ENCODE measurements at regions not wholly inside any gene's neighbourhood (a gene's known extent, or its start where the extent isn't known, plus 50 kb on each side); places are given as distances from the start of the nearest gene placed in this dataset.

DNA sequence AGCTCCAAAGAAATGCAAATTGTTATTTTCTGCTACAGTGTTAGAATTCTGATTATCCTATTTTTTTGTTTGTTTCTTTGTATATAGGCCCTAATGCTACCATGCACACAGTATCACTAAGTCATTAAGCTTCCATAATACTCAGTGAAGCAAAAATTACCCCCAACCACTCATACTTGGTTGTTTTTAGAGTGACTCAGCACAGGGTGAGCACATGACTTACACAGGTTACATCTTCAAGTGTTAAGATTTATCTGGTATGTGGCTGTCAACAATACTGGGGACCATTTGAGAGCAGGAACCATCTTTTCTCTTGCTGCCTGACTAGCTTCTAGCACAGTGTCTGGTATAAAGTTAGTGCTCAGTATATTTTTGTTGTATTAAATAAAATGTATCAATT lies 255.8 kb upstream of the SLC24A2 start:
- no peak for DNase-seq (ENCODE audit: low read depth in 2 of 3, low spot score in 1 of 3)

DNA sequence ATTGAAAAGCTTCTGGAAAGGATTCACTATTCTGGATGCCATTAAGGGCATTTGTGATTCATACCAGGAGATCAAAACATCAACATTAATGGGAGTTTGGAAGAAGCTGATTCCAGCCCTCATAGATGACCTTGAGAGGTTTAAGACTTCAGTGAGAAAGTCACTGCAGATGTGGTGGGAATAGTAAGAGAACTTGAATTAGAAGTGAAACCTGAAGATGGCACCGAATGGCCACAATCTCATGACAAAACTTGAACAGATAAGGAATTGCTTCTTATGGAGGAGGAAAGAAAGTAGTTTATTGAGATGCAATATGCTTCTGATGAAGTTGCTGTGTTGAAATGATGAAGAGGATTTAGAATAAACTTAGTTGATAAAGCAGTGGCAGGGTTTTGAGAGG lies 254.6 kb upstream of the SLC24A2 start:
- no peak for DNase-seq (ENCODE audit: low read depth in 2 of 3, low spot score in 1 of 3)

DNA sequence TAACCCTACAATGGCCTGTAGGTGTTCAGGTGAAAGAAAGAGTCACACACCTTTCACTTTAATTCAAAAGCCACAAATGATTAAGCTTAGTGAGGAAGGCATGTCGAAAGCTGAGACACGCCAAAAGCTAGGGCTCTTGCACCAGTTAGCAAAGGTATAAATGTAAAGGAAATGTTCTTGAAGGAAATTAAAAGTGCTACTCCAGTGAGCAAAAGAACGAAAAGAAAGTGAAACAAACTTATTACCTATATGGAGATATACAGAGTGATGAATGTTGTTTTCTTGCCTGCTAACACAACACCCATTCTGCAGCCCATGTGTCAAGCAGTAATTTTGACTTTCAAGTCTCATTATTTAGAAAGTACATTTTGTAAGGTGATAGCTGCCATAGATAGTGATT lies 254.2 kb upstream of the SLC24A2 start:
- no peak for DNase-seq (ENCODE audit: low read depth in 2 of 3, low spot score in 1 of 3)

DNA sequence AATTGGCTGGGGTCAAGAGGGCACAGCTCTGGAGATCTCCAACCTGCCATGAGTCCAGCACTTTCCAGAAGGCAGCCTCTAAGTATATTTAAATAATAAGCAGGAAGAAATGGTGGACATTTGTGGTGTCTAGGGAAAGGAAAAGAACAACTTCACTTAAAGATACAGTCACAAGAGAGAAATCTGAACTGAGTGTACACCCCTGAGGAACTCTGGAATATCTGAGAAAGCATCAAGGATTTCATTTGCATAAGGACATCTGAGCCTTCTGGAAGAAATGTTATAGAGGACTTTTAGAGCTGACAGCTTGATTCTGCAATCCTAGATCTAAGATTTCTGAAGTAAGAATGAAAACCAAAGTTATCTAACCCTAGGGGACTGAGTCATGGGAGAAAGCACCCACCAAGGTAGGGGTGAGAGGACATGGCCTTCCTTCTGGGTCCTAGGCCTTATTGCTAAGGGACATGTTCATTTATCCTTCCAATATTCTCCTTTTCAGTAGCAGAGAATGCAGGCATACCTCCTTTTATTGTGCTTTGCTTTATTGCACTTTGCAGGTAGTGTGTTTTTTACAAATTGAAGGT lies 253.4 kb upstream of the SLC24A2 start:
- DNase-seq (ENCODE audit: low read depth in 2 of 3, low spot score in 1 of 3), result no peak

DNA sequence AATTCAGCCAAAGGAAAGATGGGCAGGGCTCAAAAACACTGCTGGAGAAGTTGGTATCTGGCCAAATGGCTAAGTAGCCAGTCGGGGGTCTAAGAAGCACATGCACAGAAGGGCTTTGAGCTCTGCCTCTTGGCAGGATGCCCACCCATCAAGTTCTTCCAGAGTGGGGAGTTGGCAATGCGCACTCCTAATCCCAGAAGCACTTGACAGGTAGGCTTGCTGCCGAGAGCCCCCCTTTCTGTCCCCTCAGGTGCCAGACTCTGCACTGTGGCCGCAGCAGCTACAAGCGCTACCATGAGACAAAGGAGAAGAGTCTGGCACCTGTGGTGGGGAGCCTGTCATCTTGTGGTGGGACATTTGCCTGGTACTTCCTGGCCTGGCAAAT lies 252.9 kb upstream of the SLC24A2 start:
- no peak for DNase-seq (ENCODE audit: low read depth in 2 of 3, low spot score in 1 of 3)

DNA sequence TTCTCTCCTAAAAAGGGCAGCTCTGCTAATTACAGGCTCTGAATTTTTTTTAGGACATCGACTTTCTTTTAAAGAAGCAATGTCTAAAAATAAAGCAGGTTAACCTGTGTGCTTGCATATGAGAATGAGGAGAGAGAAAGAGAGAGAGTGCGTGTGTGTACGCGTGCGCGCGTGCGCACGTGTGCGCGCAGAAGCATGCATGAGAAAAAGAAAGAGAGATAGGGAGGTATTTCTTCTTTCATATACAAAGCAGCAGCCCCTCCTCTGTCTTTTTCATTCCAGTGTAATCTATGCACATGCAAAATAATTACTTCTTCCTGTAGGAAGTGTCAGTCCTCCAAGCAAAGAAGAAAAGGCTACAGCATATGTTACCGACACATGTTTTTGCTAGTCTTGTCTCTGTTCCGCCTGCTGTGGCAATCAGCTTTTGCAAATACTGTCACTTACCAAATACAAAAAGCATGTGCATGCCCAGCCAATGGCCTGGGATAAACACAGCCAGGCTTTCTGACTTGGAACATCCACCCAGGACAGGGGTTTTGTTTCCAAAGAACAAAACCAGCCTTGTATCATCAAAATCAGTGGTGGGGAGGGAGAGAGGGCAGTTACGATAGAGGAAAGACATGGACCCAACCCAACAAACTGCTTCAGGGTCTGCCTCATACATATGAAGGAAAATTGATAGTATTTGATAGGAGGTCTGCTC lies 252.3 kb upstream of the SLC24A2 start:
- DNase-seq (ENCODE audit: low read depth in 2 of 3, low spot score in 1 of 3), result no peak

DNA sequence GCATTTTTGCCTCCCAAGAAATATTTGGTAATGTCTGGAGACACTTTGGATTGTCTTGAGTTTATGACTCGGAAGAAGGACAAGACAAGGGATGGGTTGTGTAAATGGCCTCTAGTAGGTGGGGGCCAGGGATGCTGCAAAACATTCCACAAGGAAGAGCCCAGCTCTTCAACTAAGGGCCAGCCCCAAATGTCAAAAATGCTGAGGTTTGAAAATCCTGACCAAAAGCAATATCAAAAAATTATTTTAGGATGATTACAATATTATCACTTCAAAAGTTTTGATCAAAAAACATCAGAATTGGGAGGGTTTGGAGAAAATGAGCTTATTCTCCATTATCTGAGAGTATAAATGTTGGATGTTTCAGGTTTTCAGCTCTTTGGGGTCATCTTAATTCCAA lies 248.9 kb upstream of the SLC24A2 start:
- DNase-seq (ENCODE audit: low read depth in 2 of 3, low spot score in 1 of 3), result no peak

DNA sequence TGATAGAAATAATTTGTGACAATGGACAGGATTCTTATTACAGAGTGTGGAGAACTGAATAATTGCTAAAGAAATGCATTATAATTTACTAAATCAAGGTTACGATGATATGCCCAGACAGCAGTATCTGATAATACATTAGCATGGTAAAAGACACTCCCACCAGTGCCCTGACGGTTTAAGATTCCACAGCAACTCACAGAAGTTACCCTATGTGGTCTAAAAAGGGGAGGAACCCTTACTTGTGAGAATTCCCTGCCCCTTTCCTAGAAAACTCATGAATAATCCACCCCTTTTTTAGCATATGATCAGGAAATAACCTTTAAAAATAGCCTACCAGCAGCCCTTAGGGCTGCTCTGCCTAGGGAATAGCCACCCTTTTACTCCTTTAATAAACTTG lies 244.7 kb upstream of the SLC24A2 start:
- DNase-seq (ENCODE audit: low read depth in 2 of 3, low spot score in 1 of 3), result no peak

DNA sequence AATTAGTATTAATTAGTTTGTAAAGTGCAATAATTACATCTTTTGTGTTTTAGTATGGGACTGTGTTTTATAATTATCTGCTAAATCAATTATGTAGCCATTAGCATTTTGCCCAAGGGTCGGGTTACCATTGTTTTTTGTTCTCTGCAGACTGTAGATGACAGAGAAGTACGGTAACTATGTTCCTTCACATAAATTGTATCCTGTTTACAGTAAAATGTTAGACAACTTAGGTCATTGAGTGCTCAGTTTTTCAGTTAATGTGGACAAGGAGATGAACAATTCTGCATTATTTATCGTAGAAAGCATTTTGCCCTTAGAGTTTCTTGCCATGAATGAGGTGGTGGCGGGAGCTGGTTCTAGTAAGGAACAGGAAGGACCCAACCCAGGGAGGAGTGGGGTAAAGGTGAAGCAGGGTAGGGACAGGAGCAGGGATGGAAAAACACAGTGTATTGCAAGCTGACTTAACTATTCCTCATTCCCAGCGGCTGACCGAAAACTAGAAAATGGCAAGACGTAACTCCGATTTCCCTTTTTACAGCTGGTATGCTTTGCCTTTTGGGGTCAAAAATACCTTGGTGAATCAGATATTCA lies 243.7 kb upstream of the SLC24A2 start:
- DNase-seq (ENCODE audit: low read depth in 2 of 3, low spot score in 1 of 3), result no peak

DNA sequence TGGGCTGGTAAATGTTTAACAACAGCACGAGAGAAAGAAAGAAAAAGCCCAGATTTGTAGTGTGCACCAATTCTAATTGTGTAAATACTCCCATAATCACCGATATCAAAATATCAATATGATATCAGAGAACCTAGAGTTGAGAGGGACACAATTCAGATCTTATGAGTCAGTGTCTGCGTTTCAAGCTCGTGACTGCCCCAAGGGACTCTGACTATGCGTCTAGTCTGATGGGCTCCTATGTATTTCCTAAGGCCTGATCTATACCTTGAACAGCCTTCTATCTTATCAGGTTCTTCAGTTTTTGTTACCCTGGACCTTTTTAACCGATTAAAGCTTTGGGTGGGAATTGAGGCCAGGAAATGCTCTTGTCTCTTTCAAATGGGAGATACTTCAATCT lies 243.0 kb upstream of the SLC24A2 start:
- DNase-seq (ENCODE audit: low read depth in 2 of 3, low spot score in 1 of 3), result no peak

DNA sequence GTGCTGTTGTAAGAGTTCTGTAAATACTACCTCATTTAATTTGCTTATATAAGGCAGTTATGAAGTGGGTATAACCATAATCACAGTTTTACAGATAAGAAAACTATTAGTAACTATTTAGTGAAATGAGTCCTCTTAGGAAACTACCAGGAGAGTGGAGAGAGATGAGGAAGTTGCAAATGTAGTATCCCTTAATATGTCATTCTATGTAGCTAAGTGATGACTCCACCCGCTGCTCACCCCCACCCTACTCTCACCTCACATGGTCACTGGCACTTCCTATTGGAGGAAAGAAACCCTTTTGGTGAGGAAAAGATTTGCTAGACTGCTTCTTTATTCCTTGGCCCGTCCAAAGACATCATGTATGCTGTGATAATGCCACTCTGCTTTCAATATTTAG lies 241.8 kb upstream of the SLC24A2 start:
- DNase-seq (ENCODE audit: low read depth in 2 of 3, low spot score in 1 of 3), result no peak

DNA sequence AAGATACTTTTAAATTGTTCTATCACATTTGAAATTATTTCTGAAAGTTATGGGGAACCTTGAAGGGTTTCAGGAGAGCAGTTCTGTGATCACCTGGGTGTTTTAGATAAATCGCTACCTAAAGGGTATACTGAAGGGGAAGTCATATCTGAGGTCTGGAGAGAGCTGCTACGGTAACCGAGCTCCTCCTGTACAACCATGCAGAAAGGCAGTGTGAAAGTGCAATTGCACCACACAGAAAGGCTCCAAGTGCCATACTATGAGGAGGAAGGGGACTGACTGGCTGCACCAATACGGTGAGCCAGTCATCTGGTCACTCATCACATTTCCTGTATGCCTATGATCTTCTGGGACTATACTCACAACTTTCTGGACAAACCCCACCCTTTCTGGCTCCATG lies 241.4 kb upstream of the SLC24A2 start:
- no peak for DNase-seq (ENCODE audit: low read depth in 2 of 3, low spot score in 1 of 3)

DNA sequence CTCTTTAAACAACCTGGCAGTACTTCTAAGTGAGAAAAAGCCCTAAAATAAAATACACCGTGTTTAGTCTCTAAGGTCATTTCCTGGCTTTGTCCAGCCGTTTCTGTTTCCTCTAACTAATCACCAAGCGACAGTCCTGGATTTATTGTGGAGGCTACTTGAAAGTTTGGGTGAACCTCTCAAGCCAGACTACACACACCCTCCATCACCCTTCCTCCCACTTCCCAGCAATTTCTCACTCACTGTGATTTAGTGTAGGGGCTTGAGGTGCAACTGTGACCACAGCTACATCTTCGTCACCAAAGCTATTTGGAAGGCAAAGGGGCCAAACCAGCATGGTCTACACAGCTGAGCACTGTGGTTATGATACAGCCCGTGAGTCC lies 240.0 kb upstream of the SLC24A2 start:
- DNase-seq (ENCODE audit: low read depth in 2 of 3, low spot score in 1 of 3), result no peak

DNA sequence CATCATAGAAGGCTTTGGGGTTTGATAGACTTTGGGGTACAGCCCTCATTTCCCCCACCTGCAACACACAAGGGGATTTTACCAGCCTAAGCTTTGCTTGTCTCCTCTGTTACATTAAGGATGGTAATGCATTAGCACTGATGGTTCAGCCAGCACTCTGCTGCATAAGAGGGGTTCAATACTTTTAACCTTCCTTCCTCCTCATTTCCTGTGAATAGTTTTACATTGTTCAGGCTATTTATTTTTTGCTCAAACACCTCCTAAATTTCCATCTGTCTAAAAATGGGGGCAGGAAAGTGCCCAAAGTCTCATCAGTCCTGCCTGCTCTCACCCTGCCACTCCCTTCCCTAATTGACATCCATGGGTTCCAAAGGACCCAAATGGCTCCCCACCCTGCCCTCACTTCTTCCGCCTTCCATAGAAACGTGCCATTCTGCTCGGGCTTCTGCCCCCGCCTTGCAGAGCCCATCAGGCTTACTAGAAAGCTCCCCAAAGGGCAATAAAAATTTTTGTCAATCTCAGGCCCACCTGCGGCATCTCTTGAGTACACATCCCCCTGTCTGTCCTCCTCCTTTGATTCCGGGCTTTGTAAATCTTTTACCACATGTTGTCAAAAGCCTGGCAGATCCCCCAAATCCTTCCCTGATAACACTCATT lies 239.5 kb upstream of the SLC24A2 start:
- DNase-seq (ENCODE audit: low read depth in 2 of 3, low spot score in 1 of 3), result no peak

DNA sequence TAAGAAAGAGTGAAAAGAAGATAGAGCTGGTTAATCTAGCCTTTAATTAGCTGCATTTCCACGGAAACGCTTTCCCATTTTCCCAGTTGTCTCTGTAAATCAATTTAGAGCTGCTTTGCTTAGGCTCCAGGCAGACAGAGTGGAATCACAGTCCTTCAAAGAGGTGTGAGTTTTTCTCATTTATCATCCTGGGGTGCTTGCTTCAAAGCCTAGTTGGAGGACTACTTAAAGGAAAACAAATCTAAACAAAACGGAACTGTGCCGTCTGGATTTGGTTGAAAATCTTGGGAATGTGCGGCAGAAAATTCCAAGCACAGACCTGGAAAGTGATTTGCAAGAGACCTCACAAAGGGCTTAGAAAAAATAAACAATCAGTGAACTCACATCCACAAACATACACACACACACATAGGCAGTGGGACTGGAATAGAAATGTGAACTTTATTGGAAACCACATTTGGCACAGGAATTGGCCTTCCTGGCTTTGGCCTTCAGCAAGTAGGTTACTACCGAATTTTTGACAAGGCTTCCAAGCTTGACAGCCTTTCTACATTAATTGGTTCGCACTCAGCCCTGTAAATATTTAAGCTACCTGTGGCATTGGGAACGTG lies 235.2 kb upstream of the SLC24A2 start:
- DNase-seq (ENCODE audit: low read depth in 2 of 3, low spot score in 1 of 3), result no peak

DNA sequence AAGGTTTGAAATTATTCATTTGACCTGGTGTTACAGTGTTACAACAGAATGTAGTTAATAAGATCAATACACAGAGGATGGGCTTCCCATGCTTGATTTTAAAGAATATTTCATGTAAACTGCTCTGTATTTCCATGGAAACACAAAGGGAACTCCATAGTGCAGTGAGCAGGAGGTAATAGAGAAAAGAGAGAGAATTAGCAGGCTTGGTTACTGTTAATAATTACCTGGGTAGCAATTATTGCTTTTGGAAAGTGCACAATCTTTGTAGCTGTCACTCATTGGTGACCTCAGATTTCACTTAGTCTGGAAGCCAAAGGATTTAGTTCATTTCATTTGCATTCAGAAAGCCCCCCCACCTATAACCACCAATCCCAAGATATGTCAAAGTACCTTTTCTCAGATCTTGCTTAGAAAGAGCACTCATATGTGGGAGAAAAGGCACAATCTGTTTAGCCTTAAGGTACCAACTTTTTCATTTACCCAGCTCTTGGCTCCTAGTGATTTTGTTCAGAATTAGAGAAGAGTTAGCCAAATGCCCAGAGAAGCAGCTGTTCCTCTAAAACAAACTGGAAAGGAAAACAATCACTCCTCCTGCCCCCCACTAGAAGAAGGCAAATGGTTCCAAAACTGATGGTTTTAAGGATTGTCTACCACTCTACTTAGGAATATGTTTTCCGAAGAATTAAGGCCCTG lies 234.5 kb upstream of the SLC24A2 start:
- no peak for DNase-seq (ENCODE audit: low read depth in 2 of 3, low spot score in 1 of 3)

DNA sequence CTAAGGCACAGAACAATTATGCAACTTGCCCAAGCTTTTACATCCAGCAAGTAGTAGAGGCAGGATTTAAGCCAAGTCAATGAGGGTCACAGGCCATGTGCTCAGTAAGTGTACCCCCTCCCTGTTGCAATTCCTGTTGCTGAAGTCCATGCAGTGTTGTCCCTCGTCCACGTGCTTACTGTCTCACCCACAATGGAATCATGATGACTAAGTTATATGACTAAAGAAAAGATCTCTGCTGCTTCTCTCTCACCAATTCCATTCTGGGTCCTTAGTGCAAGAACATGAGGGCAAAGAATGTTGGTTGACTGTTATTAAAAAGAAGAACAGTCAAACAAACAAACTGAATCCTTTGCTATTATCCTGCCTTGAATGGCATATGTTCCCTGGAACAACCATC lies 233.6 kb upstream of the SLC24A2 start:
- DNase-seq (ENCODE audit: low read depth in 2 of 3, low spot score in 1 of 3), result no peak

DNA sequence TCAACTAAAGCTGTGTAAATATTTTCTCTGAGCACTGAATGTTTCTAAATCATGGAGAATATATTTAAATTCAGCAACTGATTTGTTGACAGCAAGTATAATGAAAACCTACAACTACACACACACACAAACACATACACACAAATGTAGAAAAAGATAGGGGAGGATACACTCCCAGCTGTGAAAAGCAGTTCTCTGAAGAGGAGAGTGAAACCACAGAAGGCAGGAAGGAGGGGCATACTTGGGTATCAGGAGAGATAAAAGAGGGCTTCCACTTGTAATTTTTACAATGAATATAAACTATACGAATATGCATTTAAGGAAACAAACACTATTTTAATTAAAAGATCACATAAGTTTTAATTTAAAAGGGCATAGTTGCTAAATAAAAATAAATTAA lies 227.8 kb upstream of the SLC24A2 start:
- no peak for DNase-seq (ENCODE audit: low read depth in 2 of 3, low spot score in 1 of 3)

DNA sequence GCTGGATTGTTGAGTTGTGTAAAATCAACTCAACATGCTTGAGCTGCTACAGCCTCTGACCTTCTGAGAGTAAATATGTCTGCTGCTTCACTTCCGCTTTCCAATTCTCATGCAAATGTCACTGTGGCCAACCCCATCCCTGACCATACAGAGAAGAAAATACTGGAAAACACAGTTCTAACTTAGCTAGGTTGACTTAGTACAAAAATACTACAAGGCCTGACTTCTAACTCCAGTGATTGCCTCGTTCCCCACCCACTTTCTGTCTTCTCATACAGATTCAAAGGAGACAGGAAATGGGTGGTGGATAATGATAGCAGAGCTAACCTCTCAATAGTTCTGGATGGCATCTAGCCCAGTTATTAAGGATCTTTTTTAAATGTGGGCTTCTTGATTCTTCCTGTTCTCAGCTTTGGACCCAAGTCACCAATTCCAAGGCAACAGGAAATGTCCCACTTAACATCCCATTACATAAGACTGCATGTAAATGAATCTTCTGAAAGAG lies 226.6 kb upstream of the SLC24A2 start:
- no peak for DNase-seq (ENCODE audit: low read depth in 2 of 3, low spot score in 1 of 3)

DNA sequence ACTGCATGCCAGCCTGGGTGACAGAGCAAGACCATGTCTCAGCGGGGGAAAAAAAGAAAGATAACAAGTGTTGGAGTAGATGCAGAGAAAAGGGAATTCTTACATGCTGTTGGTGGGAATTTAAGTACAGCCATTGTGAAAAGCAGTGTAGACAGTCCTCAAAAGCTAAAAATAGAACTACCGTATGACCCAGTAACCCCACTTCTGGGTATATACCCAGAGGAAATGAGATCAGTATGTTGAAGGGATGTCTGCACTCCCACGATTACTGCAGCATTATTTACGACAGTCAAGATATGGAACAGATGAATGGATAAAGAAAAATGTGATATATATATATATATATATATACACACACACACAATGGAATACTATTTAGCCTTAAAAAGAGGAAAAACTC lies 225.3 kb upstream of the SLC24A2 start:
- no peak for DNase-seq (ENCODE audit: low read depth in 2 of 3, low spot score in 1 of 3)

DNA sequence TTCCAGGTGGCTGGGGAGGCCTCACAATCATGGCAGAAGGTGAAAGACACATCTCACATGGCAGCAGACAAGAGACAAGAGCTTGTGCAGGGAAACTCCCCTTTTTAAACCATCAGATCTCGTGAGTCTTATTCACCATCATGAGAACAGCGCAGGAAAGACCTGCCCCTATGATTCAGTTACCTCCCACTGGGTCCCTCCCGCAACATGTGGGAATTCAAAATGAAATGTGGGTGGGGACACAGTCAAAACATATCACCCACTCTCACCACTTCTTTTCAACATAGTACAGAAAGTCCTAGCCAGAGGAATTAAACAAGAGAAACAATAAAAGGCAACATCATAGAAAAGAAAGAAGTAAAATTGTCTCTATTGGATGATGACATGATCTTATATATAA lies 223.4 kb upstream of the SLC24A2 start:
- no peak for DNase-seq (ENCODE audit: low read depth in 2 of 3, low spot score in 1 of 3)

Data from stimulated activated CD4-positive, alpha-beta T cell treated with anti-CD3 and anti-CD28 coated beads, Interleukin-12 subunit alpha, Interleukin-12 subunit beta, amount 100 ng/mL, for 48 hours (primary cell).